Liver (tissue), 7 donors: ENCODE measurements at regions not wholly inside any gene's neighbourhood (a gene's known extent, or its start where the extent isn't known, plus 50 kb on each side); places are given as distances from the start of the nearest gene placed in this dataset.

Source experiments
- DNase-seq: peaks from one replicate; pipeline ENCODE4 v3.0.0-alpha.2; 2017; ENCODE audit warnings: low spot score
- H3K27ac ChIP-seq, 2 donors: one replicate each; pipeline ENCODE4 v1.7.0; 2013; ENCODE audit warnings: inconsistent platforms in 2 of 2, low read length in 2 of 2, control low read depth in 1 of 2, low read depth in 1 of 2, mild to moderate bottlenecking in 1 of 2
- H3K27me3 ChIP-seq, 4 donors: one replicate each; pipeline versions ENCODE4 v1.6.1 to v1.7.0; 2013; ENCODE audit warnings: low read length in 3 of 4, inconsistent platforms in 1 of 4, mild to moderate bottlenecking in 1 of 4, moderate library complexity in 1 of 4; ENCODE audit not compliant: control insufficient read depth in 4 of 4, insufficient read depth in 4 of 4
- H3K36me3 ChIP-seq, 4 donors: one replicate each; pipeline versions ENCODE4 v1.6.1 to v1.7.0; 2013; ENCODE audit warnings: low read length in 3 of 4, mild to moderate bottlenecking in 3 of 4, low read depth in 1 of 4, moderate library complexity in 1 of 4; ENCODE audit not compliant: control insufficient read depth in 4 of 4, insufficient read depth in 3 of 4
- H3K4me1 ChIP-seq, 4 donors: one replicate each; pipeline versions ENCODE4 v1.6.1 to v1.7.0; 2013; ENCODE audit warnings: low read length in 3 of 4, mild to moderate bottlenecking in 3 of 4, moderate library complexity in 1 of 4; ENCODE audit not compliant: control insufficient read depth in 4 of 4, insufficient read depth in 4 of 4
- H3K4me3 ChIP-seq, 3 donors: one replicate each; pipeline versions ENCODE4 v1.6.1 to v1.7.0; 2013; ENCODE audit warnings: low read length in 3 of 3, control low read depth in 1 of 3, low read depth in 1 of 3, mild to moderate bottlenecking in 1 of 3
- H3K9ac ChIP-seq, 2 donors: one replicate each; pipeline ENCODE4 v1.7.0; 2013; ENCODE audit warnings: low read length in 2 of 2, mild to moderate bottlenecking in 2 of 2, moderate library complexity in 2 of 2, control low read depth in 1 of 2, low read depth in 1 of 2
- H3K9me3 ChIP-seq, 4 donors: one replicate each; pipeline versions ENCODE4 v1.6.1 to v1.7.0; 2013; ENCODE audit warnings: low read length in 3 of 4; ENCODE audit not compliant: control insufficient read depth in 4 of 4
- EGR1 ChIP-seq, 2 donors: IDR thresholded peaks; 2 replicates each; pipeline ENCODE4 v1.6.1; 2016 to 2018; ENCODE audit warnings: antibody characterized with exemption in 2 of 2, low read depth in 2 of 2
- FOXA1 ChIP-seq: IDR thresholded peaks from 2 replicates; pipeline ENCODE4 v1.6.1; 2016; ENCODE audit warnings: antibody characterized with exemption
- FOXA2 ChIP-seq: IDR thresholded peaks from 2 replicates; pipeline ENCODE4 v1.6.1; 2016; ENCODE audit warnings: antibody characterized with exemption
- GABPA ChIP-seq, 2 donors: IDR thresholded peaks in 1 of 2; conservative IDR thresholded peaks in 1 of 2; 2 replicates each; pipeline ENCODE4 v1.6.1; 2016; ENCODE audit warnings: antibody characterized with exemption in 2 of 2, mild to moderate bottlenecking in 1 of 2, moderate library complexity in 1 of 2
- HNF4A ChIP-seq, 2 donors: conservative IDR thresholded peaks; 2 replicates each; pipeline ENCODE4 v1.6.1; 2016; ENCODE audit warnings: antibody characterized with exemption in 2 of 2, mild to moderate bottlenecking in 2 of 2
- HNF4G ChIP-seq: IDR thresholded peaks from 2 replicates; pipeline ENCODE4 v1.6.1; 2016; ENCODE audit warnings: antibody characterized with exemption
- JUND ChIP-seq, 2 donors: IDR thresholded peaks; 2 replicates each; pipeline ENCODE4 v1.6.1; 2016; ENCODE audit warnings: antibody characterized with exemption in 2 of 2
- MAX ChIP-seq: IDR thresholded peaks from 2 replicates; pipeline ENCODE4 v1.6.1; 2016; ENCODE audit warnings: antibody characterized with exemption
- NR2F2 ChIP-seq: IDR thresholded peaks from 2 replicates; pipeline ENCODE4 v1.6.1; 2016; ENCODE audit warnings: antibody characterized with exemption
- SP1 ChIP-seq: IDR thresholded peaks from 2 replicates; pipeline ENCODE4 v1.6.1; 2018; ENCODE audit warnings: antibody characterized with exemption, mild to moderate bottlenecking
- TAF1 ChIP-seq: conservative IDR thresholded peaks from 2 replicates; pipeline ENCODE4 v1.6.1; 2016; ENCODE audit warnings: antibody characterized with exemption, mild to moderate bottlenecking
- YY1 ChIP-seq: IDR thresholded peaks from 2 replicates; pipeline ENCODE4 v1.6.1; 2016; ENCODE audit warnings: antibody characterized with exemption, mild to moderate bottlenecking
- WGBS: extraction: QIAGEN DNeasy Blood & Tissue Kit; methylation state at CpG from one replicate; pipeline ENCODE4 v1.1.7; 2013; 5-methylcytosine and 5-hydroxymethylcytosine counted together
- TF ChIP-seq, protein P1 (sequence below): IDR thresholded peaks from 2 replicates; pipeline ENCODE4 v1.6.1; 2016; ENCODE audit warnings: antibody characterized with exemption
- TF ChIP-seq, protein P2 (sequence below): IDR thresholded peaks from 2 replicates; pipeline ENCODE4 v1.6.1; 2016; ENCODE audit warnings: antibody characterized with exemption, mild to moderate bottlenecking
- donor health status: healthy.
- donor health status: healthy.
- donor health status: healthy.
- donor health status: healthy.

DNA sequence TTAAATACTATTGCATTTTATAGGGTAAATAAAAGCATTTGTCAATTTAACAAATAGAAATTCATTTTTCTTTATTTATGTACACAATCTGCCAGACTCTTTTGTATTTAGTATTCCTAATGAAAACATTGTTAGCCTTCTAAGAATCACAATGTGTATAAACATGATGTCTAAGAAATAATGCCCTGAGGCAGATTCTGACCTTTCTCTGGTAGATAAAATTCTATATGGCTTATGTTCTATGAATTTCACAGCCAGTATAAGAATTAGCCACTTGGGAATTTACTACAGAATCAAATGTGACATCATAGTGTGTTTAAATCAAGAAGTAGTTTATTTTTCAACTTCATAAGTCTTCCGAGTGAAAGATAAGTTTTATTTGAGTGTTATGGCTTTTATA, 457.4 kb downstream of the ZIC1 start:
- Histone ChIP-seq H3K27ac (no peak overlapping the region), H3K9ac (no peak overlapping the region), H3K27me3 (no peaks in the 10 kb centered on the region), H3K4me3 (no peak overlapping the region), H3K36me3 (no peaks in the 10 kb centered on the region), H3K9me3 (peaks cover 0 to 2% (median 0%) of the 10 kb centered on the region in 4 donors), H3K4me1 (no peaks in the 10 kb centered on the region)
- no peak for DNase-seq
- WGBS: 65% methylated on average over 1 of the region's 1 CpG
- TF ChIP-seq FOXA2 (no peak), GABPA (IDR thresholded peaks at IDR 0.05 in 1 of 2, conservative IDR thresholded peaks at IDR 0.05 in 1 of 2) (no peak), YY1 (no peak), FOXA1 (no peak), JUND (IDR thresholded peaks at IDR 0.05) (no peak), HNF4G (no peak), TAF1 (no peak), NR2F2 (no peak), EGR1 (IDR thresholded peaks at IDR 0.05; ENCODE audit: low read depth in 2 of 2) (no peak), MAX (no peak)
- TF ChIP-seq, protein P1, sequence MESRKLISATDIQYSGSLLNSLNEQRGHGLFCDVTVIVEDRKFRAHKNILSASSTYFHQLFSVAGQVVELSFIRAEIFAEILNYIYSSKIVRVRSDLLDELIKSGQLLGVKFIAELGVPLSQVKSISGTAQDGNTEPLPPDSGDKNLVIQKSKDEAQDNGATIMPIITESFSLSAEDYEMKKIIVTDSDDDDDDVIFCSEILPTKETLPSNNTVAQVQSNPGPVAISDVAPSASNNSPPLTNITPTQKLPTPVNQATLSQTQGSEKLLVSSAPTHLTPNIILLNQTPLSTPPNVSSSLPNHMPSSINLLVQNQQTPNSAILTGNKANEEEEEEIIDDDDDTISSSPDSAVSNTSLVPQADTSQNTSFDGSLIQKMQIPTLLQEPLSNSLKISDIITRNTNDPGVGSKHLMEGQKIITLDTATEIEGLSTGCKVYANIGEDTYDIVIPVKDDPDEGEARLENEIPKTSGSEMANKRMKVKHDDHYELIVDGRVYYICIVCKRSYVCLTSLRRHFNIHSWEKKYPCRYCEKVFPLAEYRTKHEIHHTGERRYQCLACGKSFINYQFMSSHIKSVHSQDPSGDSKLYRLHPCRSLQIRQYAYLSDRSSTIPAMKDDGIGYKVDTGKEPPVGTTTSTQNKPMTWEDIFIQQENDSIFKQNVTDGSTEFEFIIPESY: no peak

- 89% methylated on average over 4 of the region's 4 CpGs for WGBS
- no peak for DNase-seq
- Histone ChIP-seq H3K9me3 (no peaks in the 10 kb centered on the region), H3K27ac (no peak overlapping the region), H3K36me3 (no peaks in the 10 kb centered on the region), H3K4me3 (no peak overlapping the region), H3K4me1 (no peaks in the 10 kb centered on the region), H3K27me3 (no peaks in the 10 kb centered on the region), H3K9ac (no peak overlapping the region)
- no peak for TF ChIP-seq SP1
- no peak for TF ChIP-seq JUND (IDR thresholded peaks at IDR 0.05)
- TF ChIP-seq, protein P2, sequence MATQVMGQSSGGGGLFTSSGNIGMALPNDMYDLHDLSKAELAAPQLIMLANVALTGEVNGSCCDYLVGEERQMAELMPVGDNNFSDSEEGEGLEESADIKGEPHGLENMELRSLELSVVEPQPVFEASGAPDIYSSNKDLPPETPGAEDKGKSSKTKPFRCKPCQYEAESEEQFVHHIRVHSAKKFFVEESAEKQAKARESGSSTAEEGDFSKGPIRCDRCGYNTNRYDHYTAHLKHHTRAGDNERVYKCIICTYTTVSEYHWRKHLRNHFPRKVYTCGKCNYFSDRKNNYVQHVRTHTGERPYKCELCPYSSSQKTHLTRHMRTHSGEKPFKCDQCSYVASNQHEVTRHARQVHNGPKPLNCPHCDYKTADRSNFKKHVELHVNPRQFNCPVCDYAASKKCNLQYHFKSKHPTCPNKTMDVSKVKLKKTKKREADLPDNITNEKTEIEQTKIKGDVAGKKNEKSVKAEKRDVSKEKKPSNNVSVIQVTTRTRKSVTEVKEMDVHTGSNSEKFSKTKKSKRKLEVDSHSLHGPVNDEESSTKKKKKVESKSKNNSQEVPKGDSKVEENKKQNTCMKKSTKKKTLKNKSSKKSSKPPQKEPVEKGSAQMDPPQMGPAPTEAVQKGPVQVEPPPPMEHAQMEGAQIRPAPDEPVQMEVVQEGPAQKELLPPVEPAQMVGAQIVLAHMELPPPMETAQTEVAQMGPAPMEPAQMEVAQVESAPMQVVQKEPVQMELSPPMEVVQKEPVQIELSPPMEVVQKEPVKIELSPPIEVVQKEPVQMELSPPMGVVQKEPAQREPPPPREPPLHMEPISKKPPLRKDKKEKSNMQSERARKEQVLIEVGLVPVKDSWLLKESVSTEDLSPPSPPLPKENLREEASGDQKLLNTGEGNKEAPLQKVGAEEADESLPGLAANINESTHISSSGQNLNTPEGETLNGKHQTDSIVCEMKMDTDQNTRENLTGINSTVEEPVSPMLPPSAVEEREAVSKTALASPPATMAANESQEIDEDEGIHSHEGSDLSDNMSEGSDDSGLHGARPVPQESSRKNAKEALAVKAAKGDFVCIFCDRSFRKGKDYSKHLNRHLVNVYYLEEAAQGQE: no peak
- TF ChIP-seq, protein P1: no peak
- no peak for TF ChIP-seq GABPA (IDR thresholded peaks at IDR 0.05 in 1 of 2, conservative IDR thresholded peaks at IDR 0.05 in 1 of 2)
- no peak for TF ChIP-seq HNF4A (conservative IDR thresholded peaks at IDR 0.05)
- TF ChIP-seq EGR1 (IDR thresholded peaks at IDR 0.05; ENCODE audit: low read depth in 2 of 2): no peak
Measured at GRCh38 chr3:147872568-147872967, 463.4 kb downstream of the ZIC1 start.
